ENCODE measurements at regions not wholly inside any gene's neighbourhood (a gene's known extent, or its start where the extent isn't known, plus 50 kb on each side); places are given as distances from the start of the nearest gene placed in this dataset.

DNA sequence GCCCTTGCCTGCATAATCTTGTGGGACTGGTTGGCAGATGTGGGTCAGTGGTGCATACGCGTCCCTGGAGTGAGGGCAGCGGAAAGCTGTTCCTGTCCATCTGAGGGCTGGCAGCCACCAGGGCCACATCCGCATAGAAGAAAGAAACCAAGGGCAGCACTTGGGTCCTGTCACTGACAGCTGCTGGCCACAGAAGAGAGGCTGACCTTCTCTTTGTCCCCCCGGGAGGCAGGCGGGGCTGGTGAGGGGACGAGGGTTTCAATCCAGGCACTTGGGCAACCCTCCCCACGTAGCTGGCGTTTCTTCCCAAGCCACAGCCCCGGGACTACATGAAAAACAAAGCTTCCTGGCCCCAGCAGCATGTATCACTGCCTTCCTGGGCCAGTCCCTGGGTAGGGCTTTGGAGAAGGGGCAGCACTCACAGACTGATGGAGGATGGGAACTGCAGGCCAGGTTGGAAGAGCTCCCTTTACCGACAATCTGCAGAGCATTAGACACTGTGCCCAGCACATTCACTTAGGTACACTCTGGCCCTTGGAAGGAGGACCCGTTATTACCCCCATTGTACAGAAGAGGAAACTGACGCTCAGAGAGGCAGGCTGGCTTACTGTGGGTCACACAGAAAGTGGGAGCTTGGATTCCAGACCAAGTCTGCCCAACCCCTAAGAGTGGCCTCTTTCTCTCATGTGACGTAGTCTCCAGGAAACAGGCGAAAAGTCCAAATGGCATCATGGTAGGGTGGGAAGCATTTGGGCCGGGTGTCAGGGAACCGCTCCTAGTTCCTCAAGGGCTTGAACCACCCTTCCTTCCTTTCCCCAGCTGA lies 78.8 kb upstream of the SLC6A6 start:
- DNase-seq (ENCODE audit: insufficient read length): no peak
- no peak for FAIRE-seq
- TF ChIP-seq POLR2A (IDR thresholded peaks at IDR 0.05; ENCODE audit: low read depth, low read length) (no peak), POLR2AphosphoS5 (IDR thresholded peaks at IDR 0.05; ENCODE audit: low read depth, low read length) (no peak), TAF1 (IDR thresholded peaks at IDR 0.05; ENCODE audit: borderline replicate concordance, low read depth, low read length) (no peak)

DNA sequence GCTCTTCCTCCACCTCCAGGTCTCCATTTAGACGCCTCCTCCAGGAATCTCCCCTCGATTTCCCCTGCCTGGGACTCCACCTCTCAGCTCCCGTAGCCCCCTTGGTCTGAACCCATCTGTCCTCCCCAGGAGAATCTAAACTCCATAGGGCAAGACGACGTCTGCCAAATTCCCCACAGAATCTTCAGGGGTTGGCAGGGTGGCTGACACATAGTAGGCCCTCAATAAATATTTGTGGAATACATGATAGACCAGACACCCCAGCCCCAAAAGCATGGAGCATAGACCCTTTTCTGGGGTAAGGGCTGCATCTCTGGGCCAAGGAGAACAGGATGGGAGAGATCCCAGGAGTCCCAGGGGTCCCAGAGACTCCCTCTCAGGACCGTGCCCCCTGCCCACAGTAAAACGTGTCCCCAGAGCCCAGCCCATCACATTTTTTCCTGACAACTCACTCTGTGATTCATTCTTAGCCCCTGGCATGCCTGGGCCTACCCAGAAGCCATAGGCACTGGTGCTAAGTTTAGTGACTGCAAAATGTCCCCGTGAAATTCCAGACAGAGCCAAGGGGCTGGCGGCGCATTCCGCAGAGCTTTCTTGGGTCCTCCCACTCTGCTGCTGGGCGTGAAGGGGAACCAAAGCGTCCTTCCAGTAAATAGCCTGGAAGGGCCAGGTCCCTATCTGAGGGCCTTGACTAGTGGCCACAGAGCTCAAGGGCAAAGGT lies 78.0 kb upstream of the SLC6A6 start:
- no peak for FAIRE-seq
- no peak for DNase-seq (ENCODE audit: insufficient read length)
- no peak for TF ChIP-seq TAF1 (IDR thresholded peaks at IDR 0.05; ENCODE audit: borderline replicate concordance, low read depth, low read length)
- TF ChIP-seq POLR2A (IDR thresholded peaks at IDR 0.05; ENCODE audit: low read depth, low read length): no peak
- no peak for TF ChIP-seq POLR2AphosphoS5 (IDR thresholded peaks at IDR 0.05; ENCODE audit: low read depth, low read length)

DNA sequence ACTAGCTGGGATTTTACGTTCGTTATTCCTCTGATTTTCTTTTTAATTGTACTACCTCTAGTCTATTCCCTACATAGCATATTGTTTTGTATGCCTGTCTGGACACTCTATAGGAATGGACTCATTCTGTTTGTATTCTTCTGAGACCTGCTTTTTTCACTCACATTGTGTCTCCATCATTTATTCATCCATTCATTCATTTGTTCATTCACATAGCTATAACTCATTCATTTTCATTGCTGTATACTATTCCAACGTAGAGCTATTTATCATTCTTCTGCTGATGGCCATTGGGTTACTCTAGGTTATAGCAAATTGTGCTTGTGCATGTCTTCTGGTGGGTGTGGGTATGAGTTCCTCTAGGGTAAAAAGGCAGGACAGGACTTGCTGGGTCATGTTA lies 74.0 kb upstream of the SLC6A6 start:
- no peak for FAIRE-seq
- TF ChIP-seq TAF1 (IDR thresholded peaks at IDR 0.05; ENCODE audit: borderline replicate concordance, low read depth, low read length): no peak
- TF ChIP-seq POLR2AphosphoS5 (IDR thresholded peaks at IDR 0.05; ENCODE audit: low read depth, low read length): no peak
- TF ChIP-seq POLR2A (IDR thresholded peaks at IDR 0.05; ENCODE audit: low read depth, low read length): no peak
- DNase-seq (ENCODE audit: insufficient read length): no peak

DNA sequence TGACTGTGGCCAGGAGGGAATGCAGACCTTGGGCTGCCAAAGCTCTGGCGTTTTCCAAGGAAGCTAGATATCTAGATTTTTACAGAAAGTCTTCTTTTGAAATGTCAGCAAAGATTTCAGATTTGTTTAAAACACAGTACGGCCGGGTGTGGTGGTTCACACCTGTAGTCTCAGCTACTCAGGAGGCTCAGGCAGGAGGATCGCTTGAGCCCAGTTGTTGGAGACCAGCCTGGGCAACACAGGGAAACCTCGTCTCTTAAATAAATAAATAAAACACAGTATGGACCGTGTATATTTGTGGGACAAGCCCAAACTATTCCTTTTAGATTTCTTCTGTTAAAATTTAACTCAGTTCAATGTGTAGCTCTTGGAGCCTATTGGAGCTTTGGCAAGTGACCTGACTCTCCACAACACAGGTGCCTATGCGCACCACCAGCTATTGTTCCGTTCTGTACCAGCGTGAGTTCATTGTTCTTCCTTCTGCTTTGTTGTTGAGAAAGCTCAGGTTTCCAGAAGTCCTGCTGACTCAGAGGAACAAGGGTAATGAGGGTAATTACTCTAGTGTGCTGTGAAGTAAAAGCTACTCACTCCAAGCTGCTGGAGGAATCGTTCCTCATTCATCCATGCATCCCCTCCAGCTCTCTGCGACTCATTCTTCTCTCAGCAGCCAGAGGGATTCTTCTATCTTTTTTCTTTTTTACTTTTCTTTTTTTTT lies 73.1 kb upstream of the SLC6A6 start:
- DNase-seq (ENCODE audit: insufficient read length): no peak
- TF ChIP-seq TAF1 (IDR thresholded peaks at IDR 0.05; ENCODE audit: borderline replicate concordance, low read depth, low read length): no peak
- no peak for TF ChIP-seq POLR2A (IDR thresholded peaks at IDR 0.05; ENCODE audit: low read depth, low read length)
- no peak for TF ChIP-seq POLR2AphosphoS5 (IDR thresholded peaks at IDR 0.05; ENCODE audit: low read depth, low read length)
- FAIRE-seq: no peak

DNA sequence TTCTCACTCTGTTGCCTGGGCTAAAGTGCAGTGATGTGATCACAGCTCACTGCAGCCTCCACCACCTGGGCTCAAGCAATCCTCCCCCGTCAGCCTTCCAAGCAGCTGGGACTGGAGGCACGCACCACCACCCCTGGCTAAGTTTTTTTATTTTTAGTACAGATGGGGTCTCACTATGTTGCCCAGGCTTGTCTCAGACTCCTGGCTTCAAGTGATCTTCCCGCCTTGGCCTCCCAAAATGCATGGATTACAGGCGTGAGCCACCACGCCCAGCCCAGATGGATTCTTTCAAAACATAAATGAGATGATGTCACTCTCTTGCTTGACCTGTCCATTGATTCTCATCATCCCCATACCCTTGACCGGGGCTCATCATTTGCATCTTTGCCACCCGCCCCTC lies 72.6 kb upstream of the SLC6A6 start:
- FAIRE-seq (no peak), DNase-seq (ENCODE audit: insufficient read length) (no peak)
- TF ChIP-seq TAF1 (IDR thresholded peaks at IDR 0.05; ENCODE audit: borderline replicate concordance, low read depth, low read length) (no peak), POLR2A (IDR thresholded peaks at IDR 0.05; ENCODE audit: low read depth, low read length) (no peak)

DNA sequence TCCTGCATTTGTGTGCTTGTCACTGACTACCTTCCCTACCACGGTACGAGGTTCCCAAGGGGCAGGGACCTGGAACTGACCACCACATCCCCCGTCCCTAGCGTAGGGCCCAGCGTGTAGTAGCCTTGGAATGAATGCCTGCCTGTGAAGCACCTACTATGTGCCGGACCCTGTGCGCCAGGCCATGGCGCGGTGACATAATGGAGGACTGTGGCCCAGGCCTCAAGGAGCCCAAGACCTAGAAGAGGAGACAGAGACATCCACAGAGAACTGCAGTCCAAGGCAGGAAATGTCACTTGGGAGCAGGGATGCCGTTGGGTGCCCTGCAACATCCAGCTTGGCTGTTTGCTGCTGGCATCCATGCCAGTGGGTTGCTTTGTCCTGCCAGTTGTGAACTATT lies 71.9 kb upstream of the SLC6A6 start:
- TF ChIP-seq POLR2A (IDR thresholded peaks at IDR 0.05; ENCODE audit: low read depth, low read length) (no peak), POLR2AphosphoS5 (IDR thresholded peaks at IDR 0.05; ENCODE audit: low read depth, low read length) (no peak), TAF1 (IDR thresholded peaks at IDR 0.05; ENCODE audit: borderline replicate concordance, low read depth, low read length) (no peak)
- no peak for FAIRE-seq
- no peak for DNase-seq (ENCODE audit: insufficient read length)

DNA sequence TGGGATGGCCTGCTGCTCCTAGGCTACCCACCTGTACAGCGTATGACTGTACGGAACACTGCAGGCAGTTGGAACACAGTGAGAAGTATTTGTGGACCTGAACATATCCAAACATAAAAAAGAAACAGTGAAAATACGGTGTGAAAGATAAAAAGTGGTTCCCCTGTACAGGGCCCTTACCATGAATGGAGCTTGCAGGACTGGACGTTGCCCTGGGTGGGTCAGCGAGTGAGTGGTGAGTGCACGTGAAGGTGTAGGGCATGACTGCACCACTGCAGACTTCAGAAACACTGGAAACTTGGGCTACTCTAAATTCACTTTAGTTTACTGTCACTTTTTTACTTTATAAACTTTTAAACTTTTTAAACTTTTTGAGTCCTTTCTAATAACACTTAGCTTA lies 71.2 kb upstream of the SLC6A6 start:
- DNase-seq (ENCODE audit: insufficient read length): no peak
- no peak for FAIRE-seq
- TF ChIP-seq POLR2A (IDR thresholded peaks at IDR 0.05; ENCODE audit: low read depth, low read length) (no peak), TAF1 (IDR thresholded peaks at IDR 0.05; ENCODE audit: borderline replicate concordance, low read depth, low read length) (no peak), POLR2AphosphoS5 (IDR thresholded peaks at IDR 0.05; ENCODE audit: low read depth, low read length) (no peak)

DNA sequence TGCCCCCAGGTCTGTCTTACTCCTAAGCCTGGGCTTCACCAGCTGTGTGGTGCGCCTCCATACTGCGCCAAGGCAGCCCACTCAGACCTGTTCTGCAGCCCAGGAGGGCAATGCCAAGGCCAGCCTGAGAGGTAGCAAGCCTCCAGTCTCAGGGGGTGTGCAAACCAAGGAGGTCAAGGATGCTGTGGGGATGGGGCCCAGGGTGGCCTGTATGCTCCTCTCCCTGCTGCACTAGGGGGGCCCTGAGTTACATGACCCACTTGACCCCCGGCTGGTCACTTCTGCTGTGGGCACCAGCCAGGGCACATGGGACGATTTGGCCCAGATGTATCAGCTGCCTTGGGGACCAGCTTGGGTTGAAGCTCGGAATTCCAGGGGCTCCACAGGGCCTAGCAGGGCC lies 70.0 kb upstream of the SLC6A6 start:
- no peak for FAIRE-seq
- DNase-seq (ENCODE audit: insufficient read length): no peak
- no peak for TF ChIP-seq POLR2A (IDR thresholded peaks at IDR 0.05; ENCODE audit: low read depth, low read length)
- no peak for TF ChIP-seq TAF1 (IDR thresholded peaks at IDR 0.05; ENCODE audit: borderline replicate concordance, low read depth, low read length)
- TF ChIP-seq POLR2AphosphoS5 (IDR thresholded peaks at IDR 0.05; ENCODE audit: low read depth, low read length): no peak

DNA sequence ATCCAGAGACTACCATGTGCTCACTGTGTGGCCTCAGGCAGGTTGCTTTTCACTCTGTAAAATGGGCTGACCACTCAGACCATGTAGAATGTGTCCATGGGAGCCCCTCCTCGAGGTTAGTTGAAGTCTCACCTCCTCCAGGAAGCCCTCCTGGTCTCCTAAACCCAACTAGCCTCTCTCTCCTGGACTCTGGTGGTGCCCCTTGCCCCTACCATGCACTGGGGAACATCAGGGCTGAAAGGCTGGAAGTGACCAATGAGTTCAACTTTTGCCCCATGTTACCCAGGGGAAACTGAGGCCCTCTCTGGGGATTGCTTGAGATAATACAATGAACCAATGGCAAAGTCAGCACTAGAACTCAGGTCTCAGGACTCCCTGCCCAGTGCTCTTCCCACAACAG lies 69.2 kb upstream of the SLC6A6 start:
- TF ChIP-seq POLR2A (IDR thresholded peaks at IDR 0.05; ENCODE audit: low read depth, low read length): no peak
- TF ChIP-seq POLR2AphosphoS5 (IDR thresholded peaks at IDR 0.05; ENCODE audit: low read depth, low read length): no peak
- no peak for TF ChIP-seq TAF1 (IDR thresholded peaks at IDR 0.05; ENCODE audit: borderline replicate concordance, low read depth, low read length)
- FAIRE-seq (no peak), DNase-seq (ENCODE audit: insufficient read length) (no peak)

DNA sequence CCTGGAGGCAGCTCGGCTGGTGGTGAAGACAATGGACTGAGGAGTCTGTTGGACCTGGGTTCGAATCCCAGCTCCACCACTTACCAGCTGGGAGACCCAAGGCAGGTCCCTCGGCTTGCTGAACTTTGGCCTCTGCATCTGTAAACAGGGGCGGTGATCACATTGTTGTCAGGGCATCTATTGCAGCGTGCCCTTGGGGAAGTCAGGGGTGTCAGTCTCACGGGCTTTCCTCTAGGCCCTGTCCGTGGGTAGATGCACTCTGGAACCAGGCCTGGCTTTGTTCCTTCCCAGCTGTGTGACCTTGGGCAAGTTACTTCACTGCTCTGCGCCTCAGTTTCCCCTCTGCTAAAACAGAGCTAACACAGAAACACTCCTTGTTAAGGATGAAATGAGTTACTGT lies 68.8 kb upstream of the SLC6A6 start:
- TF ChIP-seq TAF1 (IDR thresholded peaks at IDR 0.05; ENCODE audit: borderline replicate concordance, low read depth, low read length) (no peak), POLR2AphosphoS5 (IDR thresholded peaks at IDR 0.05; ENCODE audit: low read depth, low read length) (no peak), POLR2A (IDR thresholded peaks at IDR 0.05; ENCODE audit: low read depth, low read length) (no peak)
- FAIRE-seq: no peak
- no peak for DNase-seq (ENCODE audit: insufficient read length)

DNA sequence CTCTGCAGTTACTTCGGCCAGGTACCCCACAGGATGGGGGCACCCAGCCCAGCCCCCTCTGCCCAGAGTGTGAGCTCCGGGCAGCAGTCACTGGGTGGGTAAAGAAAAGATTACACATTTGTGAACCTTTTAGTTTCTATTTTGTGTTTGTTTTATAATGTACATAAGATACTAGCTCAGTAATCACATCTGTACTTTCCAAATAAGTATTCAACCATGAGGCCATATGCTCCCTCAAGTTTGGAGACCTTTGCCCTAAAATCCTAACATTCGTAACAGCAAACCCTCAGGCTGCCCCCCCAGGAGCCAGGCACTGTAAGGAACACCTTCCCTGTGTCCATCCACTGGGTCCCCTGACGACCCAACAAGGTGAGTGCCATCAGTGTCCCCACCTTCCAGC lies 68.3 kb upstream of the SLC6A6 start:
- no peak for FAIRE-seq
- TF ChIP-seq POLR2AphosphoS5 (IDR thresholded peaks at IDR 0.05; ENCODE audit: low read depth, low read length) (no peak), POLR2A (IDR thresholded peaks at IDR 0.05; ENCODE audit: low read depth, low read length) (no peak), TAF1 (IDR thresholded peaks at IDR 0.05; ENCODE audit: borderline replicate concordance, low read depth, low read length) (no peak)
- no peak for DNase-seq (ENCODE audit: insufficient read length)
